Smooth muscle cell (in vitro differentiated cells): ENCODE measurements at regions not wholly inside any gene's neighbourhood (a gene's known extent, or its start where the extent isn't known, plus 50 kb on each side); places are given as distances from the start of the nearest gene placed in this dataset.

Experiments
- DNase-seq: peaks from one replicate; lab custom pipeline; 2025; ENCODE audit not compliant: unreplicated experiment; lab: John Stamatoyannopoulos, UW
- H2AFZ ChIP-seq: fragments of 200-600 bp; sonication (generic); 2 replicates; pipeline ENCODE4 v1.6.0; 2016; ENCODE audit warnings: antibody characterized with exemption, low read depth, mild to moderate bottlenecking
- H3F3A ChIP-seq: fragments of 200-600 bp; sonication (generic); 2 replicates; pipeline ENCODE4 v1.6.0; 2017; ENCODE audit warnings: antibody characterized with exemption, low read depth
- H3K27ac ChIP-seq: fragments of 200-600 bp; sonication (generic); 2 replicates; pipeline ENCODE4 v1.5.1; 2016; ENCODE audit warnings: low read depth, mild to moderate bottlenecking
- H3K27me3 ChIP-seq: fragments of 200-600 bp; sonication (generic); 2 replicates; pipeline ENCODE4 v1.6.1; 2016; ENCODE audit warnings: low read depth, mild to moderate bottlenecking
- H3K36me3 ChIP-seq: fragments of 200-600 bp; sonication (generic); 2 replicates; pipeline ENCODE4 v1.5.1; 2016; ENCODE audit warnings: low read depth
- H3K4me1 ChIP-seq: fragments of 200-600 bp; sonication (generic); 2 replicates; pipeline ENCODE4 v1.5.1; 2016; ENCODE audit warnings: low read depth
- H3K4me2 ChIP-seq: fragments of 200-600 bp; sonication (generic); 2 replicates; pipeline ENCODE4 v1.6.0; 2016; ENCODE audit warnings: mild to moderate bottlenecking
- H3K4me3 ChIP-seq: fragments of 200-600 bp; sonication (generic); 2 replicates; pipeline ENCODE4 v1.5.1; 2016; ENCODE audit warnings: mild to moderate bottlenecking
- H3K79me2 ChIP-seq: fragments of 200-600 bp; sonication (generic); 2 replicates; pipeline ENCODE4 v1.6.0; 2016; ENCODE audit warnings: low read depth, mild to moderate bottlenecking
- H3K9ac ChIP-seq: fragments of 200-600 bp; sonication (generic); 2 replicates; pipeline ENCODE4 v1.6.0; 2016; ENCODE audit warnings: low read depth
- H3K9me3 ChIP-seq: fragments of 200-600 bp; sonication (generic); replicated peaks from 2 replicates; pipeline ENCODE4 v1.5.1; 2016; ENCODE audit warnings: low read depth
- H4K20me1 ChIP-seq: fragments of 200-600 bp; sonication (generic); 2 replicates; pipeline ENCODE4 v1.6.0; 2016; ENCODE audit warnings: low read depth
- CTCF ChIP-seq: fragments of 200-600 bp; sonication (generic); IDR thresholded peaks from 2 replicates; pipeline ENCODE4 v1.5.1; 2017; ENCODE audit warnings: borderline replicate concordance, mild to moderate bottlenecking, antibody characterized with exemption; ENCODE audit not compliant: insufficient read depth, poor library complexity, severe bottlenecking
- WGBS: methylation state at CpG from one replicate; pipeline ENCODE4 v1.1.7; 2016; ENCODE audit warnings: low lambda C conversion rate; 5-methylcytosine and 5-hydroxymethylcytosine counted together

- H3K27me3 ChIP-seq = peaks cover 50% of the 10 kb centered on the region
- H3K4me3 ChIP-seq = no peak overlapping the region
- no peak overlapping the region for H3K4me2 ChIP-seq
- 65% methylated on average over 1 of the region's 1 CpG for WGBS
- no peaks in the 10 kb centered on the region for H3K9me3 ChIP-seq
- no peak for TF ChIP-seq CTCF
- no peaks in the 10 kb centered on the region for H3K79me2 ChIP-seq
- H2AFZ ChIP-seq = no peak overlapping the region
- no peaks in the 10 kb centered on the region for H3F3A ChIP-seq
- H3K9ac ChIP-seq = no peak overlapping the region
- no peaks in the 10 kb centered on the region for H4K20me1 ChIP-seq
- H3K4me1 ChIP-seq = no peaks in the 10 kb centered on the region
- no peak overlapping the region for H3K27ac ChIP-seq
- no peak for DNase-seq
- H3K36me3 ChIP-seq = no peaks in the 10 kb centered on the region
Observed at GRCh38 chr1:204812842-204813241, 57.8 kb upstream of the NFASC start.

GRCh38 chr1:204813522-204813921 is 57.1 kb upstream of the NFASC start:
- no peaks in the 10 kb centered on the region for H3F3A ChIP-seq
- 88% methylated on average over 2 of the region's 2 CpGs for WGBS
- H3K4me3 ChIP-seq = no peak overlapping the region
- no peaks in the 10 kb centered on the region for H3K36me3 ChIP-seq
- no peak overlapping the region for H3K9ac ChIP-seq
- peaks cover 50% of the 10 kb centered on the region for H3K27me3 ChIP-seq
- TF ChIP-seq CTCF = no peak
- H3K79me2 ChIP-seq = no peaks in the 10 kb centered on the region
- no peak overlapping the region for H3K27ac ChIP-seq
- H3K4me1 ChIP-seq = no peaks in the 10 kb centered on the region
- H2AFZ ChIP-seq = no peak overlapping the region
- no peaks in the 10 kb centered on the region for H4K20me1 ChIP-seq
- H3K4me2 ChIP-seq = no peak overlapping the region
- no peak for DNase-seq
- no peaks in the 10 kb centered on the region for H3K9me3 ChIP-seq

- Histone ChIP-seq H3K4me3 (no peak overlapping the region), H3K27me3 (peaks cover 50% of the 10 kb centered on the region), H3K36me3 (no peaks in the 10 kb centered on the region), H3K4me2 (no peak overlapping the region), H3K9ac (no peak overlapping the region), H3K79me2 (no peaks in the 10 kb centered on the region), H2AFZ (no peak overlapping the region), H3K4me1 (no peaks in the 10 kb centered on the region), H3K27ac (no peak overlapping the region), H3K9me3 (no peaks in the 10 kb centered on the region), H3F3A (no peaks in the 10 kb centered on the region), H4K20me1 (no peaks in the 10 kb centered on the region)
- no peak for DNase-seq
- WGBS = 81% methylated on average over 7 of the region's 7 CpGs
- TF ChIP-seq CTCF = no peak
Observed at GRCh38 chr1:204814166-204814884, 56.3 kb upstream of the NFASC start.

GRCh38 chr1:204817341-204817740 is 53.3 kb upstream of the NFASC start:
- H3K79me2 ChIP-seq = no peaks in the 10 kb centered on the region
- no peaks in the 10 kb centered on the region for H3K4me1 ChIP-seq
- H4K20me1 ChIP-seq = no peaks in the 10 kb centered on the region
- H3K9ac ChIP-seq = no peak overlapping the region
- H3K27me3 ChIP-seq = peaks cover 44% of the 10 kb centered on the region
- no peaks in the 10 kb centered on the region for H3K9me3 ChIP-seq
- no peak overlapping the region for H2AFZ ChIP-seq
- 87% methylated on average over 5 of the region's 5 CpGs for WGBS
- H3K36me3 ChIP-seq = no peaks in the 10 kb centered on the region
- no peak overlapping the region for H3K4me2 ChIP-seq
- H3K27ac ChIP-seq = no peak overlapping the region
- TF ChIP-seq CTCF = no peak
- DNase-seq = no peak
- no peaks in the 10 kb centered on the region for H3F3A ChIP-seq
- no peak overlapping the region for H3K4me3 ChIP-seq
